CD14-positive monocyte (primary cell): ENCODE measurements at regions not wholly inside any gene's neighbourhood (a gene's known extent, or its start where the extent isn't known, plus 50 kb on each side); places are given as distances from the start of the nearest gene placed in this dataset.
"Not testable (repeated sequence)": the region's sequence is repeated elsewhere in the genome, so short reads cannot be mapped to it uniquely, and the experiment has no call there.

ENCODE experiments used
- DNase-seq, 3 donors: peaks; one replicate each; pipeline ENCODE4 v3.0.0-alpha.2; 2011 to 2022
- H2AFZ ChIP-seq: 2 replicates; pipeline ENCODE4 v1.6.0; 2012; ENCODE audit warnings: mild to moderate bottlenecking, low read depth, low read length, inconsistent platforms; ENCODE audit not compliant: insufficient read depth, poor library complexity, severe bottlenecking
- H3K27ac ChIP-seq, 2 donors: 1 replicate in 1 of 2; 2 replicates in 1 of 2; pipeline ENCODE4 v1.5.1; 2012 to 2013; ENCODE audit warnings: low read length in 2 of 2, control low read depth in 1 of 2, inconsistent platforms in 1 of 2, low read depth in 1 of 2, mild to moderate bottlenecking in 1 of 2
- H3K27me3 ChIP-seq, 2 donors: one replicate each; pipeline versions ENCODE4 v1.6.0 to v1.6.1; 2011 to 2013; ENCODE audit warnings: low read length in 2 of 2; ENCODE audit not compliant: control insufficient read depth in 2 of 2, insufficient read depth in 2 of 2
- H3K36me3 ChIP-seq, 2 donors: replicated peaks in 1 of 2; 1 replicate in 1 of 2; 2 replicates in 1 of 2; pipeline versions ENCODE4 v1.5.1 to v1.6.1; 2012 to 2013; ENCODE audit warnings: low read length in 2 of 2, control low read depth in 1 of 2, inconsistent platforms in 1 of 2, mild to moderate bottlenecking in 1 of 2; ENCODE audit not compliant: insufficient read depth in 2 of 2, control insufficient read depth in 1 of 2
- H3K4me1 ChIP-seq, 2 donors: 1 replicate in 1 of 2; 2 replicates in 1 of 2; pipeline versions ENCODE4 v1.5.1 to v1.6.1; 2012 to 2013; ENCODE audit warnings: low read length in 2 of 2, control low read depth in 1 of 2, inconsistent platforms in 1 of 2, mild to moderate bottlenecking in 1 of 2, moderate library complexity in 1 of 2; ENCODE audit not compliant: insufficient read depth in 2 of 2, control insufficient read depth in 1 of 2
- H3K4me2 ChIP-seq: replicated peaks from 2 replicates; pipeline ENCODE3; 2012; ENCODE audit warnings: low read length, moderate library complexity, mild to moderate bottlenecking; ENCODE audit not compliant: poor library complexity, severe bottlenecking; ENCODE audit errors: extremely low read depth
- H3K4me3 ChIP-seq, 3 experiments: fragments of 200-600 bp in 1 of 3; sonication (generic) in 1 of 3; replicated peaks in 1 of 3; 1 replicate in 2 of 3; 2 replicates in 1 of 3; pipeline ENCODE4 v1.5.1; 2011 to 2013; ENCODE audit warnings: low read length in 3 of 3, mild to moderate bottlenecking in 3 of 3, control low read depth in 2 of 3, low read depth in 2 of 3, inconsistent platforms in 1 of 3, moderate library complexity in 1 of 3
- H3K79me2 ChIP-seq: 2 replicates; pipeline ENCODE4 v1.6.0; 2012; ENCODE audit warnings: mild to moderate bottlenecking, control low read depth, inconsistent platforms, low read length, moderate library complexity; ENCODE audit not compliant: insufficient read depth
- H3K9ac ChIP-seq: 2 replicates; pipeline ENCODE4 v1.6.0; 2017; ENCODE audit warnings: low read length, mild to moderate bottlenecking; ENCODE audit not compliant: insufficient read depth, poor library complexity, severe bottlenecking
- H3K9me3 ChIP-seq, 2 donors: replicated peaks in 1 of 2; 1 replicate in 1 of 2; 2 replicates in 1 of 2; pipeline versions ENCODE4 v1.5.1 to v1.6.1; 2012 to 2013; ENCODE audit warnings: low read length in 2 of 2, control low read depth in 1 of 2; ENCODE audit not compliant: control insufficient read depth in 1 of 2, insufficient read depth in 1 of 2
- H4K20me1 ChIP-seq: 2 replicates; pipeline ENCODE4 v1.6.0; 2012; ENCODE audit warnings: mild to moderate bottlenecking, low read length, control low read depth, moderate library complexity; ENCODE audit not compliant: insufficient read depth
- H3K27ac Mint-ChIP-seq, 7 donors: one replicate each; pipeline ENCODE4 v1.8.0; 2020; ENCODE audit warnings: mild to moderate bottlenecking in 7 of 7, mixed read lengths in 7 of 7, moderate library complexity in 6 of 7, inconsistent platforms in 2 of 7
- H3K27me3 Mint-ChIP-seq, 3 donors: one replicate each; pipeline ENCODE4 v1.8.0; 2021 to 2022; ENCODE audit warnings: low read depth in 3 of 3, mild to moderate bottlenecking in 3 of 3, mixed read lengths in 3 of 3, moderate library complexity in 3 of 3, inconsistent platforms in 1 of 3
- H3K36me3 Mint-ChIP-seq, 2 donors: one replicate each; pipeline ENCODE4 v1.8.0; 2020; ENCODE audit warnings: mixed read lengths in 2 of 2, inconsistent platforms in 1 of 2, mild to moderate bottlenecking in 1 of 2
- H3K4me1 Mint-ChIP-seq: one replicate; pipeline ENCODE4 v1.8.0; 2020; ENCODE audit warnings: mild to moderate bottlenecking, mixed read lengths
- H3K4me3 Mint-ChIP-seq, 2 donors: one replicate each; pipeline ENCODE4 v1.8.0; 2020; ENCODE audit warnings: mild to moderate bottlenecking in 2 of 2, mixed read lengths in 2 of 2, moderate library complexity in 1 of 2
- H3K9me3 Mint-ChIP-seq, 7 donors: one replicate each; pipeline ENCODE4 v1.8.0; 2020 to 2022; ENCODE audit warnings: mixed read lengths in 7 of 7, mild to moderate bottlenecking in 6 of 7, moderate library complexity in 6 of 7, inconsistent platforms in 2 of 7
- CTCF ChIP-seq: fragments of 200-600 bp; IDR thresholded peaks from one replicate; pipeline ENCODE4 v1.8.0; 2022; ENCODE audit warnings: antibody characterized with exemption, mild to moderate bottlenecking
- WGBS: methylation state at CpG from one replicate; pipeline ENCODE4 v1.1.5; 2013; ENCODE audit warnings: missing lambda C conversion rate; ENCODE audit not compliant: insufficient coverage; 5-methylcytosine and 5-hydroxymethylcytosine counted together
- intact Hi-C, 2 donors: fragments of 100-400 bp; cut with micrococcal nuclease; formaldehyde crosslinking; loops; one replicate each; pipeline versions ENCODE4 v1.15.0 to v1.15.1; 2023

GRCh38 chr5:32951878-32952277 is 240.8 kb downstream of the NPR3 start:
- H3K36me3 ChIP-seq = no peaks in the 10 kb centered on the region

GRCh38 chr5:32952421-32952820 is 241.3 kb downstream of the NPR3 start:
- H3K27me3 Mint-ChIP-seq, H2AFZ ChIP-seq, H3K27me3 ChIP-seq, H3K4me1 Mint-ChIP-seq, H3K4me3 Mint-ChIP-seq, H3K4me1 ChIP-seq, H3K9me3 Mint-ChIP-seq, H4K20me1 ChIP-seq, H3K9ac ChIP-seq, H3K36me3 ChIP-seq, H3K4me3 ChIP-seq, H3K27ac Mint-ChIP-seq, intact Hi-C loops, H3K36me3 Mint-ChIP-seq, H3K9me3 ChIP-seq, H3K4me2 ChIP-seq, H3K27ac ChIP-seq, DNase-seq, H3K79me2 ChIP-seq: not testable (repeated sequence)
- 100% methylated on average over 1 of the region's 2 CpGs for WGBS

More at GRCh38 chr5:32951878-32952277, 240.8 kb downstream of the NPR3 start:
- Mint-ChIP-seq H3K27me3 (no peaks in the 10 kb centered on the region), H3K4me1 (no peaks in the 10 kb centered on the region), H3K27ac (no peak overlapping the region), H3K4me3 (no peak overlapping the region), H3K36me3 (no peaks in the 10 kb centered on the region), H3K9me3 (no peaks in the 10 kb centered on the region)
- Histone ChIP-seq H3K4me1 (no peaks in the 10 kb centered on the region), H3K4me2 (no peak overlapping the region), H2AFZ (no peak overlapping the region), H3K27ac (no peak overlapping the region), H4K20me1 (no peaks in the 10 kb centered on the region), H3K9ac (no peak overlapping the region), H3K27me3 (no peaks in the 10 kb centered on the region), H3K79me2 (no peaks in the 10 kb centered on the region), H3K9me3 (no peaks in the 10 kb centered on the region), H3K4me3 (no peak overlapping the region)
- DNase-seq = no peak
- no peak for TF ChIP-seq CTCF
- WGBS = no CpG with 5 or more reads among the region's 2 CpGs
- intact Hi-C loops = no loop called here
